Keratinocyte (primary cell): ENCODE measurements at regions not wholly inside any gene's neighbourhood (a gene's known extent, or its start where the extent isn't known, plus 50 kb on each side); places are given as distances from the start of the nearest gene placed in this dataset.

Experiments
- DNase-seq: peaks from one replicate; pipeline ENCODE4 v3.0.0-alpha.2; 2011; ENCODE audit warnings: low read depth, missing footprints, low spot score
- FAIRE-seq: peaks from 2 replicates; lab custom pipeline; 2011; peaks lifted over from hg19 to GRCh38; lab: Jason Lieb, UNC
- H2AFZ ChIP-seq: 2 replicates; pipeline ENCODE4 v1.6.0; 2012; ENCODE audit warnings: low read length, control low read depth, inconsistent platforms; ENCODE audit not compliant: control insufficient read depth
- H3K27ac ChIP-seq: 2 replicates; pipeline ENCODE4 v1.5.1; 2011; ENCODE audit warnings: low read length; ENCODE audit not compliant: control insufficient read depth, insufficient read depth
- H3K27me3 ChIP-seq: 3 replicates; pipeline ENCODE4 v1.6.0; 2011; ENCODE audit warnings: low read length; ENCODE audit not compliant: control insufficient read depth, insufficient read depth; ENCODE audit errors: extremely low read depth
- H3K36me3 ChIP-seq, 2 experiments: 2 replicates in 1 of 2; 3 replicates in 1 of 2; pipeline ENCODE4 v1.5.1; 2011; ENCODE audit warnings: low read length in 2 of 2, mild to moderate bottlenecking in 1 of 2; ENCODE audit not compliant: control insufficient read depth in 2 of 2, insufficient read depth in 2 of 2; ENCODE audit errors: extremely low read depth in 1 of 2
- H3K4me1 ChIP-seq: 3 replicates; pipeline ENCODE4 v1.5.1; 2011; ENCODE audit warnings: low read length; ENCODE audit not compliant: control insufficient read depth, insufficient read depth; ENCODE audit errors: extremely low read depth
- H3K4me2 ChIP-seq: 3 replicates; pipeline ENCODE4 v1.6.0; 2011; ENCODE audit warnings: low read depth, low read length; ENCODE audit not compliant: control insufficient read depth, insufficient read depth; ENCODE audit errors: extremely low read depth
- H3K4me3 ChIP-seq, 3 experiments: fragments of 200-600 bp in 1 of 3; sonication (generic) in 1 of 3; 2 replicates in 2 of 3; 3 replicates in 1 of 3; pipeline ENCODE4 v1.5.1; 2011 to 2016; ENCODE audit warnings: low read length in 3 of 3, mild to moderate bottlenecking in 3 of 3, control low read depth in 2 of 3, inconsistent platforms in 1 of 3, low read depth in 1 of 3, mixed read lengths in 1 of 3, mixed run types in 1 of 3, moderate library complexity in 1 of 3; ENCODE audit not compliant: control insufficient read depth in 2 of 3, insufficient read depth in 2 of 3; ENCODE audit errors: extremely low read depth in 1 of 3
- H3K79me2 ChIP-seq: 2 replicates; pipeline ENCODE4 v1.6.0; 2012; ENCODE audit warnings: low read length; ENCODE audit not compliant: control insufficient read depth, insufficient read depth
- H3K9ac ChIP-seq: 3 replicates; pipeline ENCODE4 v1.6.0; 2011; ENCODE audit warnings: low read length; ENCODE audit not compliant: control insufficient read depth, insufficient read depth; ENCODE audit errors: extremely low read depth
- H3K9me1 ChIP-seq: 3 replicates; pipeline ENCODE4 v1.6.0; 2011; ENCODE audit warnings: low read length; ENCODE audit not compliant: control insufficient read depth, insufficient read depth; ENCODE audit errors: extremely low read depth
- H3K9me3 ChIP-seq: 2 replicates; pipeline ENCODE4 v1.5.1; 2012; ENCODE audit warnings: low read depth, low read length; ENCODE audit not compliant: control insufficient read depth
- H4K20me1 ChIP-seq: 3 replicates; pipeline ENCODE4 v1.6.0; 2011; ENCODE audit warnings: low read length; ENCODE audit not compliant: control insufficient read depth, insufficient read depth; ENCODE audit errors: extremely low read depth
- CTCF ChIP-seq, 3 experiments: IDR thresholded peaks in 1 of 3; conservative IDR thresholded peaks in 1 of 3; optimal IDR thresholded peaks in 1 of 3; 2 replicates in 2 of 3; 3 replicates in 1 of 3; pipeline versions ENCODE3 to v1.5.1; 2011; ENCODE audit warnings: low read length in 3 of 3, mild to moderate bottlenecking in 3 of 3, moderate library complexity in 2 of 3, control low read depth in 1 of 3, inconsistent platforms in 1 of 3; ENCODE audit not compliant: insufficient read depth in 2 of 3; ENCODE audit errors: extremely low read depth in 1 of 3
- EZH2 ChIP-seq: IDR thresholded peaks from one replicate; pipeline ENCODE4 v1.6.1; 2012; ENCODE audit warnings: inconsistent platforms, mild to moderate bottlenecking, low read length, moderate library complexity
- dilution Hi-C: fragments of 300-500 bp; cut with MboI; formaldehyde crosslinking; loops from one replicate; pipeline ENCODE4 v1.7.0; 2020; ENCODE audit warnings: low sequenced_read_pairs; ENCODE audit not compliant: extremely low pct_ligation_motif_present

DNA sequence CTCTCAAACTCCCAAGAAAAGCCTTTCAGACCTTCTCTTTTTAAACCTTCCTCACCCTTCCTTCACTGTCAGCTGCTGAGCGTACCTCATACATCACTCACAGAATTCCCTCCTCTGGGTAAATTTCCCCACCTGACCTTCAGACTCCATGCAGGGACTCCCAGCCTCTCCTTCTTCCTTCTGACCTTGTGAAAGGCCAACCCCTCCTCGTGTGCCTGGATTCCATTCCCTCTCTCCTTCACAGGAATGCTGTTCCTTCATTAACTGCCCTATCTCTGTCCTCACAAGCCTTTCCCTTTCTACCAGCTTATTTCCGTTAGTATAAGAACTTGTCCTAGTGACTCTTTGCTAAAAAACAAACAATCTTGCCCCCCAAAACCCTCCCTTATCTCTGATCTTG, 69.7 kb upstream of the MME start:
- H3K4me1 ChIP-seq = no peaks in the 10 kb centered on the region
- H3K9me3 ChIP-seq = no peaks in the 10 kb centered on the region
- no peaks in the 10 kb centered on the region for H3K27me3 ChIP-seq
- H3K79me2 ChIP-seq = no peaks in the 10 kb centered on the region
- H4K20me1 ChIP-seq = no peaks in the 10 kb centered on the region
- H3K36me3 ChIP-seq = no peaks in the 10 kb centered on the region
- no peak for DNase-seq
- no peak overlapping the region for H3K9ac ChIP-seq
- dilution Hi-C loops = no loop called here
- H3K9me1 ChIP-seq = no peaks in the 10 kb centered on the region
- no peak overlapping the region for H2AFZ ChIP-seq
- no peak overlapping the region for H3K27ac ChIP-seq
- no peak overlapping the region for H3K4me3 ChIP-seq
- TF ChIP-seq EZH2 = no peak
- no peak for TF ChIP-seq CTCF (optimal IDR thresholded peaks at IDR 0.05 in 1 of 3, IDR thresholded peaks at IDR 0.05 in 1 of 3, conservative IDR thresholded peaks at IDR 0.05 in 1 of 3; ENCODE audit: extremely low read depth in 1 of 3, insufficient read depth in 2 of 3, low read length in 3 of 3)
- H3K4me2 ChIP-seq = no peak overlapping the region
- no peak for FAIRE-seq

- Histone ChIP-seq H3K36me3 (no peaks in the 10 kb centered on the region), H3K79me2 (no peaks in the 10 kb centered on the region), H4K20me1 (no peaks in the 10 kb centered on the region), H3K4me1 (no peaks in the 10 kb centered on the region), H3K27me3 (no peaks in the 10 kb centered on the region), H3K27ac (no peak overlapping the region), H3K9me1 (no peaks in the 10 kb centered on the region), H3K9me3 (no peaks in the 10 kb centered on the region), H3K4me3 (no peak overlapping the region), H2AFZ (no peak overlapping the region), H3K9ac (no peak overlapping the region), H3K4me2 (no peak overlapping the region)
- dilution Hi-C loops = no loop called here
- TF ChIP-seq CTCF (optimal IDR thresholded peaks at IDR 0.05 in 1 of 3, IDR thresholded peaks at IDR 0.05 in 1 of 3, conservative IDR thresholded peaks at IDR 0.05 in 1 of 3; ENCODE audit: extremely low read depth in 1 of 3, insufficient read depth in 2 of 3, low read length in 3 of 3) (no peak), EZH2 (no peak)
- FAIRE-seq = no peak
- DNase-seq = no peak
Measured at GRCh38 chr3:155009217-155009616, 70.9 kb upstream of the MME start.
